Ishikawa (cell line): ENCODE measurements at regions not wholly inside any gene's neighbourhood (a gene's known extent, or its start where the extent isn't known, plus 50 kb on each side); places are given as distances from the start of the nearest gene placed in this dataset.

Source experiments
- EP300 ChIP-seq: IDR thresholded peaks from 2 replicates; pipeline ENCODE4 v1.6.1; 2012; ENCODE audit warnings: borderline replicate concordance
- FOXM1 ChIP-seq: IDR thresholded peaks from 2 replicates; pipeline ENCODE4 v1.6.1; 2012; ENCODE audit warnings: low read depth, borderline replicate concordance
- NFIC ChIP-seq: IDR thresholded peaks from 2 replicates; pipeline ENCODE4 v1.6.1; 2012
- RAD21 ChIP-seq: IDR thresholded peaks from 2 replicates; pipeline ENCODE4 v1.6.1; 2012; ENCODE audit warnings: low read depth
- TAF1 ChIP-seq: IDR thresholded peaks from 2 replicates; pipeline ENCODE4 v1.6.1; 2012; ENCODE audit warnings: low read depth, mild to moderate bottlenecking
- TEAD4 ChIP-seq: IDR thresholded peaks from 2 replicates; pipeline ENCODE4 v1.6.1; 2012
- YY1 ChIP-seq: IDR thresholded peaks from 2 replicates; pipeline ENCODE4 v1.6.1; 2012; ENCODE audit warnings: low read depth
- TF ChIP-seq, protein P1 (sequence below): IDR thresholded peaks from 2 replicates; pipeline ENCODE4 v1.6.1; 2012
- TF ChIP-seq, protein P2 (sequence below): IDR thresholded peaks from 2 replicates; pipeline ENCODE4 v1.6.1; 2012; ENCODE audit warnings: low read depth, mild to moderate bottlenecking

DNA sequence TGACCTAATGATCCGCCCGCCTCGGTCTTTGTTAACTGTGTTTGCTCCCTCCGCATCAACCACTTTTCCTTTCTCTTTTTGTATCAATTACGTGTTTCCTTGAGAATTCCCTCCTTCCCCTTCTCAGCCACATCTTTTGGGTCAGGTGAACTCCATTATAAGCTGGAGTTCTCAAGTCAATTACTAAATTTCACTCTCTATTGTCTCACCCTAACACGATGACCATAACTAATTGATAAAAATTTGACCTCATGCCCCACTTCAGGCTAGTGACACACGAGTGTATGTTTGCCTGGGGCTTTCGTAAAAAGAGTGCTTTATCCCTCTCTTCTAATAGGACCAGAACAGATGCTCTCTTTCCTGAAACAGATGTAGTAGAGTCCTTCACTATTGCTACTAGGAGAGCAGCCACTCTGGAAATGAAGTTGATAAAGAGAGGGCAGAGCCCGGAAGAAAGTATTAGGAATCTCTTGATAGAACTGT lies 403.6 kb upstream of the ANXA10 start:
- TF ChIP-seq, protein P1, sequence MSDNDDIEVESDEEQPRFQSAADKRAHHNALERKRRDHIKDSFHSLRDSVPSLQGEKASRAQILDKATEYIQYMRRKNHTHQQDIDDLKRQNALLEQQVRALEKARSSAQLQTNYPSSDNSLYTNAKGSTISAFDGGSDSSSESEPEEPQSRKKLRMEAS, result no peak
- TF ChIP-seq YY1 (no peak), TAF1 (no peak), NFIC (no peak), EP300 (no peak), RAD21 (no peak), FOXM1 (no peak), TEAD4 (no peak)
- TF ChIP-seq, protein P2, sequence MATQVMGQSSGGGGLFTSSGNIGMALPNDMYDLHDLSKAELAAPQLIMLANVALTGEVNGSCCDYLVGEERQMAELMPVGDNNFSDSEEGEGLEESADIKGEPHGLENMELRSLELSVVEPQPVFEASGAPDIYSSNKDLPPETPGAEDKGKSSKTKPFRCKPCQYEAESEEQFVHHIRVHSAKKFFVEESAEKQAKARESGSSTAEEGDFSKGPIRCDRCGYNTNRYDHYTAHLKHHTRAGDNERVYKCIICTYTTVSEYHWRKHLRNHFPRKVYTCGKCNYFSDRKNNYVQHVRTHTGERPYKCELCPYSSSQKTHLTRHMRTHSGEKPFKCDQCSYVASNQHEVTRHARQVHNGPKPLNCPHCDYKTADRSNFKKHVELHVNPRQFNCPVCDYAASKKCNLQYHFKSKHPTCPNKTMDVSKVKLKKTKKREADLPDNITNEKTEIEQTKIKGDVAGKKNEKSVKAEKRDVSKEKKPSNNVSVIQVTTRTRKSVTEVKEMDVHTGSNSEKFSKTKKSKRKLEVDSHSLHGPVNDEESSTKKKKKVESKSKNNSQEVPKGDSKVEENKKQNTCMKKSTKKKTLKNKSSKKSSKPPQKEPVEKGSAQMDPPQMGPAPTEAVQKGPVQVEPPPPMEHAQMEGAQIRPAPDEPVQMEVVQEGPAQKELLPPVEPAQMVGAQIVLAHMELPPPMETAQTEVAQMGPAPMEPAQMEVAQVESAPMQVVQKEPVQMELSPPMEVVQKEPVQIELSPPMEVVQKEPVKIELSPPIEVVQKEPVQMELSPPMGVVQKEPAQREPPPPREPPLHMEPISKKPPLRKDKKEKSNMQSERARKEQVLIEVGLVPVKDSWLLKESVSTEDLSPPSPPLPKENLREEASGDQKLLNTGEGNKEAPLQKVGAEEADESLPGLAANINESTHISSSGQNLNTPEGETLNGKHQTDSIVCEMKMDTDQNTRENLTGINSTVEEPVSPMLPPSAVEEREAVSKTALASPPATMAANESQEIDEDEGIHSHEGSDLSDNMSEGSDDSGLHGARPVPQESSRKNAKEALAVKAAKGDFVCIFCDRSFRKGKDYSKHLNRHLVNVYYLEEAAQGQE, result no peak
